ENCODE measurements at regions not wholly inside any gene's neighbourhood (a gene's known extent, or its start where the extent isn't known, plus 50 kb on each side); places are given as distances from the start of the nearest gene placed in this dataset.
"Not testable (repeated sequence)": the region's sequence is repeated elsewhere in the genome, so short reads cannot be mapped to it uniquely, and the experiment has no call there.

DNA sequence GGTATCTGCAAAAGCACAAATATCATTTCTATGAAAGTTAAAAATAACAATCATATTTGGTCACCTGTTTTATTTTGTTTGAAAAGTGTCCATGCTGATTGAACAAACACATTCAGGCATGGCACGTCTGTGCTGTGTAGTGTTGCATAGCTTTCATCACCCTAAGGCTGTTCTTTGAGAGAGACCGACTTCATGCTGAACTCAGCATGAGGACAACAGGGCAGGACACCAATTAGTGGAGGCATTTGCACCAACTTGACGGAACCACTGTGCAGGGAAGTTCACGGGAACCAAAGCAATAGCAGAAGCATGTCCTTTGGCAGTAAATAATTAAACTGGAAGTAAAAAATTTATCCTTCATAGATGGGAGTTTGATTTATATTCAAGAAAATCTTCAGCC is 158.4 kb upstream of the SLC7A11 start:
- Histone ChIP-seq H3K4me1 (ENCODE audit: control insufficient read depth in 1 of 2, insufficient read depth in 2 of 2, low read length in 2 of 2) (peaks cover 8 to 12% of the 10 kb centered on the region in 2 donors), H3K27ac (ENCODE audit: low read depth, low read length) (no peak overlapping the region), H3K27me3 (ENCODE audit: control insufficient read depth in 1 of 2, insufficient read depth in 2 of 2, low read length in 2 of 2) (no peaks in the 10 kb centered on the region), H3K9me3 (ENCODE audit: control insufficient read depth in 1 of 2, low read length in 2 of 2) (no peaks in the 10 kb centered on the region), H3K4me3 (ENCODE audit: low read depth in 1 of 2, low read length in 2 of 2) (no peak overlapping the region), H3K36me3 (ENCODE audit: control insufficient read depth in 1 of 2, insufficient read depth in 2 of 2, low read length in 2 of 2) (no peaks in the 10 kb centered on the region), H3K9ac (ENCODE audit: low read depth in 1 of 2, low read length in 2 of 2) (no peak overlapping the region)

DNA sequence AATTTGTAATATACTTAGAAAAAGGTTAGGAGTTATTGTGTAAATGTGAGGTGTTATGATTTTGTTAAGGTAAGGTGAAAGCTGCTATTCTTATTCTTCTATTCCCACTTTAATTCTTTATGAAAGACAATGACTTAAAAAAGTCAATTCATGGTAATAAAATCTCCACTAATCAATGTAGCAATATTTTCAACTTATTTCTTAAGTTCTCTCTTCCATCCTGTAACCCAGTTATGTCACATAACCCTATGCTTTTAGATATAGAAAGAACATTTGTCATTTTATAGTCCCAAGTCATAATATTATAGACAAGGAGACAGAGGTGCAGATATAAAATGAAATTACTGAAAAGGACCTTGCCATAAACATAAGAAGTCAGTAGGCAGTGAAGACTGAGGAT is 157.9 kb upstream of the SLC7A11 start:
- H3K9me3 ChIP-seq (ENCODE audit: control insufficient read depth in 1 of 2, low read length in 2 of 2): no peaks in the 10 kb centered on the region
- H3K27ac ChIP-seq (ENCODE audit: low read depth, low read length): no peak overlapping the region
- H3K27me3 ChIP-seq (ENCODE audit: control insufficient read depth in 1 of 2, insufficient read depth in 2 of 2, low read length in 2 of 2): no peaks in the 10 kb centered on the region
- no peak overlapping the region for H3K9ac ChIP-seq (ENCODE audit: low read depth in 1 of 2, low read length in 2 of 2)
- H3K4me3 ChIP-seq (ENCODE audit: low read depth in 1 of 2, low read length in 2 of 2): no peak overlapping the region
- peaks cover 3 to 7% of the 10 kb centered on the region in 2 donors for H3K4me1 ChIP-seq (ENCODE audit: control insufficient read depth in 1 of 2, insufficient read depth in 2 of 2, low read length in 2 of 2)
- H3K36me3 ChIP-seq (ENCODE audit: control insufficient read depth in 1 of 2, insufficient read depth in 2 of 2, low read length in 2 of 2): no peaks in the 10 kb centered on the region

DNA sequence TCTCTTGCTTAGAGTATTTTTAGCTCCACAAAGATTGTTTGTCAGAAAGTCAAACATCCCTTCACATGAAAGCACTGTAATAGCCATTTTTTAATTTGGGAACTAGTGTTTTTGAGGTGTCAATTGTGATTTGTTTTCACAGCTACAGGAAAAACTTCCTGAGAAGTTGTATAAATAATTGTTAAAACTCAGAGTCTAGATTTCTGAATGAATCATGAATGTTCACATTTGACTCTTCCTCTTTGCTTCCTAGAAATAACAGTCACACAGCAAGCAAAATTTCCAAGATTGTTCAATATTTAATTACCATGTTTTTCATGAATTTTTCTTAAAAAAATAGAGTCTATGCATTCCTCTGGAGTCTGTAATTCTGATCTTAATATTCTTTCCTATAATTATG is 156.9 kb upstream of the SLC7A11 start:
- H3K9ac ChIP-seq (ENCODE audit: low read depth in 1 of 2, low read length in 2 of 2): no peak overlapping the region
- H3K27ac ChIP-seq (ENCODE audit: low read depth, low read length): no peak overlapping the region
- no peaks in the 10 kb centered on the region for H3K36me3 ChIP-seq (ENCODE audit: control insufficient read depth in 1 of 2, insufficient read depth in 2 of 2, low read length in 2 of 2)
- H3K4me3 ChIP-seq (ENCODE audit: low read depth in 1 of 2, low read length in 2 of 2): no peak overlapping the region
- H3K4me1 ChIP-seq (ENCODE audit: control insufficient read depth in 1 of 2, insufficient read depth in 2 of 2, low read length in 2 of 2): peaks cover 0 to 3% of the 10 kb centered on the region in 2 donors
- H3K27me3 ChIP-seq (ENCODE audit: control insufficient read depth in 1 of 2, insufficient read depth in 2 of 2, low read length in 2 of 2): no peaks in the 10 kb centered on the region
- H3K9me3 ChIP-seq (ENCODE audit: control insufficient read depth in 1 of 2, low read length in 2 of 2): no peaks in the 10 kb centered on the region

DNA sequence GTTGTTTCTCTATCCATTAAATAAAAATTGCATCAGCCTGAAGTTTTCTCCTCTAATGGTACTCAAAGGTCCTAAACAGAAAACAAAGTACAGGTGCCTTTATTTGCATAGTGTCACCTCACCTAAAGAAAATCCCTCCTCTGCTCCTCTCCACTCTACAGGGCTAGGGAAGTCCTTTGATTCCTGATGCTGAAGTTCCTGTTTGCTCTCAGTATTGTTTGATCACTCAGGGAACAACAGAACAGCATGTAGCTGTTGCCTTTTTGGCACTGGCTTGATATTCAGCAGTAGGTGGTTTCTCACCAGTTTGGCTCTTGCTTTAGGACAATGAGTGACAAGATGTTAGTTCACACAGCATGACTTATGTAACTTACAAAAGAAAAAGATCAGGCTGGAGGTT is 156.2 kb upstream of the SLC7A11 start:
- H3K27me3 ChIP-seq (ENCODE audit: control insufficient read depth in 1 of 2, insufficient read depth in 2 of 2, low read length in 2 of 2): no peaks in the 10 kb centered on the region
- no peak overlapping the region for H3K4me3 ChIP-seq (ENCODE audit: low read depth in 1 of 2, low read length in 2 of 2)
- no peak overlapping the region for H3K27ac ChIP-seq (ENCODE audit: low read depth, low read length)
- H3K9me3 ChIP-seq (ENCODE audit: control insufficient read depth in 1 of 2, low read length in 2 of 2): no peaks in the 10 kb centered on the region
- no peaks in the 10 kb centered on the region for H3K4me1 ChIP-seq (ENCODE audit: control insufficient read depth in 1 of 2, insufficient read depth in 2 of 2, low read length in 2 of 2)
- no peaks in the 10 kb centered on the region for H3K36me3 ChIP-seq (ENCODE audit: control insufficient read depth in 1 of 2, insufficient read depth in 2 of 2, low read length in 2 of 2)
- no peak overlapping the region for H3K9ac ChIP-seq (ENCODE audit: low read depth in 1 of 2, low read length in 2 of 2)

DNA sequence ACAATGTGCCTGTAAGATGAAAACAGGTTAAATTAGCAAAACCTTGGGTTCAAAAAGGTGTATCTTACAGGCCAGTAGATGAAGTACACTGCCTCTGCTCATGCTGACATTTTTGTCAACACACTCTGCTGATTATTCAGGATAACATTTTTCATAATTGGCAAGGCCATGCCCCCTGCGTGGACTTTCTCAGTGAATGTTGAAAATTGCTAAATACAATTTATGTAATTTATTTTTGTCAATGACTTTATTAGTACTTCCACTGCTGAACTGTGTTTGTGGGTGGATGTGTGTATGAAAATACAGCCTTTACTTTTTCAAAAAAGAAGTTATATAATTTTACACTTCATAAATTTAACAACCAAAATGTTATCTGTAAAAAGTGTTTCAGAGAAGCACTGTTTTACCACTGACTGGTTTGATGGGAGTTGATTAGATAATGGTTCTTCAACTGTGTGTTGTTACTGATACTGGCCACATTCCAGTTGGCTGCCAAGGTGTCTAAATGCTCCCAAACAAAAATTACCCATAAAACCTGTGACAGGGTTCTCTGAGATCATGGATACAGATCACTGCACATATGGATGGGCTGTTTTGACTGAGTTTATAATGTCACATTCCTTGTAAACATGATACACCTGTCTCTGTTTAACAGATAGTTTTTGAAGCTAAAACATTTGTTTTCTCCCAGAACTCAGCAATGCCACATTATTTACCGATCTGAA is 151.9 kb upstream of the SLC7A11 start:
- Histone ChIP-seq H3K4me3 (ENCODE audit: low read depth in 1 of 2, low read length in 2 of 2) (no peak overlapping the region), H3K4me1 (ENCODE audit: control insufficient read depth in 1 of 2, insufficient read depth in 2 of 2, low read length in 2 of 2) (no peaks in the 10 kb centered on the region), H3K9ac (ENCODE audit: low read depth in 1 of 2, low read length in 2 of 2) (no peak overlapping the region), H3K27me3 (ENCODE audit: control insufficient read depth in 1 of 2, insufficient read depth in 2 of 2, low read length in 2 of 2) (no peaks in the 10 kb centered on the region), H3K27ac (ENCODE audit: low read depth, low read length) (no peak overlapping the region), H3K36me3 (ENCODE audit: control insufficient read depth in 1 of 2, insufficient read depth in 2 of 2, low read length in 2 of 2) (no peaks in the 10 kb centered on the region), H3K9me3 (ENCODE audit: control insufficient read depth in 1 of 2, low read length in 2 of 2) (no peaks in the 10 kb centered on the region)

DNA sequence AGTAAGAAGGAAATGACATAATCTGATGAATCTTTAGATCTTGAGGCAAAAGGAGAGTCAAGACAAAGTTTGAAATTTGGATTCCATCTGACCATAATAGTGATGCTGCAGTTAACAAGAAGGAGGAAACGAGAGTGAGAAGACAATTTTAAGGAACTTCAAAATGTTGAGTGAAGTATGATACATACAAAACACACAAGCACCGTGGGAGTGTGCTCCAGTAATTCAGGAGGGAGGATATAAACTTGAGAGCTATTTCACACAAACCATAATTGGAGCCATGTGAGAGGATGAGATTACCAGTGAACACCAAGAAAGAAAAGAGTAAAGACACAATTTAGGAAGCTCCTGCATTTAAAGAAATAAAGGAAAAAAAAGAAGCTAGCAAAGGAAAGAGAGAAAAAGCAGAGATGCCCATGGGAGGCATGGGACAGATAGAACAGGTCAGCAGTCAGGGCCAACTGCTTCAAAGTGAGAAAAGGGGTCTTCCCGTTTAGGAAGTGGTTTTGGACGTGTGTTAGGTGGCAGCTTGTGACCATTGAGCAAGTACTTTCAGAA is 150.7 kb upstream of the SLC7A11 start:
- Histone ChIP-seq H3K36me3 (ENCODE audit: control insufficient read depth in 1 of 2, insufficient read depth in 2 of 2, low read length in 2 of 2) (no peaks in the 10 kb centered on the region), H3K27ac (ENCODE audit: low read depth, low read length) (no peak overlapping the region), H3K4me1 (ENCODE audit: control insufficient read depth in 1 of 2, insufficient read depth in 2 of 2, low read length in 2 of 2) (no peaks in the 10 kb centered on the region), H3K9me3 (ENCODE audit: control insufficient read depth in 1 of 2, low read length in 2 of 2) (no peaks in the 10 kb centered on the region), H3K4me3 (ENCODE audit: low read depth in 1 of 2, low read length in 2 of 2) (no peak overlapping the region), H3K9ac (ENCODE audit: low read depth in 1 of 2, low read length in 2 of 2) (no peak overlapping the region), H3K27me3 (ENCODE audit: control insufficient read depth in 1 of 2, insufficient read depth in 2 of 2, low read length in 2 of 2) (no peaks in the 10 kb centered on the region)

DNA sequence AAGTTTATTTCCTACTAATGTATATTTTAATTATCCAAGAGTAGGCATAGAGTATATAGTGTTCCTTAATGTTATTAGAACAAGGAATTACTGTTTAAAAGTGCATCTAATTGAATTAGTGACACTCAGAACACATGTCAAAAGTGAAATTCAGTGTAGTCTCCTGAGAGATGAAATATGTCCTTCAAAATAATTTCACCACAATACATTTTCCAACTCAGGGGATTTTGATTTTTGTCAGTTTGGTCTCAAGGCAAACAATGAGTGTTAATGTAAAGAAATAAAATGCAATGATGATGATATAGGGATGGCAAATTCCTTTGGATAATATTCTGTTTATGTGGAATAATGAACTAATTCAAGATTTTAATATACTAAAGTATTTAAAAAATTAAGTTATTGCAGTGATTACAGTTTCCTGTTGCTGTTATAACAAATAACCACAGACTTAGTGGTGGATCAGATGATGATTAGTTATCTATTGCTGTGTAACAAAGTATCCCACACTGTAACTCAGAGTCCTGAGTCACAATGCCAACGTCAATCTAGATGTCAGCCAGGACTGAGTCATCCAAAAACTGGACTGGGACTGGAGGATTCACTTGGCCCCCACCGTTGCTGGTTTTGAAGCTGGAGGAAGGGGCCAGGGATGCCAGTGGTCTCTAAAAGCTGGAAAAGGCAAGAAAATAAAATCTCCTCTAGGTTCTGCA is 148.0 kb upstream of the SLC7A11 start:
- Histone ChIP-seq H3K9ac (ENCODE audit: low read depth in 1 of 2, low read length in 2 of 2) (no peak overlapping the region), H3K4me1 (ENCODE audit: control insufficient read depth in 1 of 2, insufficient read depth in 2 of 2, low read length in 2 of 2) (no peaks in the 10 kb centered on the region), H3K4me3 (ENCODE audit: low read depth in 1 of 2, low read length in 2 of 2) (no peak overlapping the region), H3K27ac (ENCODE audit: low read depth, low read length) (no peak overlapping the region), H3K27me3 (ENCODE audit: control insufficient read depth in 1 of 2, insufficient read depth in 2 of 2, low read length in 2 of 2) (no peaks in the 10 kb centered on the region), H3K36me3 (ENCODE audit: control insufficient read depth in 1 of 2, insufficient read depth in 2 of 2, low read length in 2 of 2) (no peaks in the 10 kb centered on the region), H3K9me3 (ENCODE audit: control insufficient read depth in 1 of 2, low read length in 2 of 2) (no peaks in the 10 kb centered on the region)

DNA sequence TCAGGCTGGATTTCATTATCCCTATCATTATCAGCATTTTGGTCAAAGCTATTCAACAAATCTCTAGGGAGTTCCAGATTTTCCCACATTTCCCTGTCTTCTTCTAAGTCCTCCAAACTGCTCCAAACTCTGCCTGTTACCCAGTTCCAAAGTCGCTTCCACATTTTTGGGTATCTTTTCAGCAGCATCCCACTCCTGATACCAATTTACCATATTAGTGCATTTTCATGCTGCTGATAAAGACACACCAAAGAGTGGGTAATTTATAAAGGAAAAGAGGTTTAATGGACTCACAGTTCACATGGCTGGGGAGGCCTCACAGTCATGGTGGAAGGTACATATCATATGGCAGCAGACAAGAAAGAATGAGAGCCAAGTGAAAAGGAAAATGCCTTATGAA is 132.8 kb upstream of the SLC7A11 start:
- Histone ChIP-seq H3K36me3 (ENCODE audit: control insufficient read depth in 1 of 2, insufficient read depth in 2 of 2, low read length in 2 of 2) (no peaks in the 10 kb centered on the region), H3K4me1 (ENCODE audit: control insufficient read depth in 1 of 2, insufficient read depth in 2 of 2, low read length in 2 of 2) (no peaks in the 10 kb centered on the region), H3K4me3 (ENCODE audit: low read depth in 1 of 2, low read length in 2 of 2) (no peak overlapping the region), H3K9ac (ENCODE audit: low read depth in 1 of 2, low read length in 2 of 2) (no peak overlapping the region), H3K9me3 (ENCODE audit: control insufficient read depth in 1 of 2, low read length in 2 of 2) (peaks cover 0 to 5% of the 10 kb centered on the region in 2 donors), H3K27me3 (ENCODE audit: control insufficient read depth in 1 of 2, insufficient read depth in 2 of 2, low read length in 2 of 2) (no peaks in the 10 kb centered on the region), H3K27ac (ENCODE audit: low read depth, low read length) (no peak overlapping the region)

DNA sequence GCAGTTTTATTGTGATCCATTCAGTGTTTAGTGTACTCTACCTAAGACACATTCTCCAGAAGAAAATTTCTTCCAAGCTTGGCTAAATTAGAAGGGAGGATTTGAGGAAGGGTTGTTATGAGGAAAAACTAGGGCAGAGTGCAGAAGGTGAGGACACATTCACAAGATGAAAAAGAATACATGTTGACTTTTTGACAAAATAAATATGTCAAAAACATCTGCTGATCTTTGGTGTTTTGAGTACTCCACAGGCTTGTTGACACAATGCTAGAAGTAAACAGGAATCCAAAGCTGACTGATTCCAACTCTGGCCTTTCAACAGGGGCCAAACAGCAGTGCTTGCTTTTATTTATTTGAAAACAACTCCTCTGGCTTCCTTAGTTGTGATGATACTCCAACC is 125.8 kb upstream of the SLC7A11 start:
- Histone ChIP-seq H3K4me3 (ENCODE audit: low read depth in 1 of 2, low read length in 2 of 2) (no peak overlapping the region), H3K9ac (ENCODE audit: low read depth in 1 of 2, low read length in 2 of 2) (no peak overlapping the region), H3K9me3 (ENCODE audit: control insufficient read depth in 1 of 2, low read length in 2 of 2) (peaks cover 0 to 8% of the 10 kb centered on the region in 2 donors), H3K27ac (ENCODE audit: low read depth, low read length) (no peak overlapping the region), H3K27me3 (ENCODE audit: control insufficient read depth in 1 of 2, insufficient read depth in 2 of 2, low read length in 2 of 2) (no peaks in the 10 kb centered on the region), H3K4me1 (ENCODE audit: control insufficient read depth in 1 of 2, insufficient read depth in 2 of 2, low read length in 2 of 2) (no peaks in the 10 kb centered on the region), H3K36me3 (ENCODE audit: control insufficient read depth in 1 of 2, insufficient read depth in 2 of 2, low read length in 2 of 2) (no peaks in the 10 kb centered on the region)

DNA sequence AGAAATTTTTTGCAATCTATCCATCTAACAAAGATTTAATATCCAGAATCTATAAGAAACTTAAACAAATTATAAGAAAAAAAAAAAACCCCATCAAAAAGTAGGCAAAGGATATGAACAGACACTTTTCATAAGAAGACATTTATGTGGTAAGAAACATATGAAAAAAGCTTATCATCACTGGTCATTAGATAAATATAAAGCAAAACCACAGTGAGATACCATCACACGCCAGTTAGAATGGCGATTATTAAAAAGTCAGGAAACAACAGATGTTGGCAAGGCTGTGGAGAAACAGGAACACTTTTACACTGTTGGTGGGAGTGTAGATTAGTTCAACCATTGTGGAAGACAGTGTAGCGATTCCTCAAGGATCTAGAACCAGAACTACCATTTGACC is 110.3 kb upstream of the SLC7A11 start:
- not testable (repeated sequence) for H3K9ac ChIP-seq (ENCODE audit: low read depth in 1 of 2, low read length in 2 of 2); H3K4me3 ChIP-seq (ENCODE audit: low read depth in 1 of 2, low read length in 2 of 2); H3K36me3 ChIP-seq (ENCODE audit: control insufficient read depth in 1 of 2, insufficient read depth in 2 of 2, low read length in 2 of 2); H3K27me3 ChIP-seq (ENCODE audit: control insufficient read depth in 1 of 2, insufficient read depth in 2 of 2, low read length in 2 of 2); H3K9me3 ChIP-seq (ENCODE audit: control insufficient read depth in 1 of 2, low read length in 2 of 2); H3K27ac ChIP-seq (ENCODE audit: low read depth, low read length); H3K4me1 ChIP-seq (ENCODE audit: control insufficient read depth in 1 of 2, insufficient read depth in 2 of 2, low read length in 2 of 2)

Measured in duodenal mucosa (tissue), 2 donors.